ENCODE measurements at regions not wholly inside any gene's neighbourhood (a gene's known extent, or its start where the extent isn't known, plus 50 kb on each side); places are given as distances from the start of the nearest gene placed in this dataset.

DNA sequence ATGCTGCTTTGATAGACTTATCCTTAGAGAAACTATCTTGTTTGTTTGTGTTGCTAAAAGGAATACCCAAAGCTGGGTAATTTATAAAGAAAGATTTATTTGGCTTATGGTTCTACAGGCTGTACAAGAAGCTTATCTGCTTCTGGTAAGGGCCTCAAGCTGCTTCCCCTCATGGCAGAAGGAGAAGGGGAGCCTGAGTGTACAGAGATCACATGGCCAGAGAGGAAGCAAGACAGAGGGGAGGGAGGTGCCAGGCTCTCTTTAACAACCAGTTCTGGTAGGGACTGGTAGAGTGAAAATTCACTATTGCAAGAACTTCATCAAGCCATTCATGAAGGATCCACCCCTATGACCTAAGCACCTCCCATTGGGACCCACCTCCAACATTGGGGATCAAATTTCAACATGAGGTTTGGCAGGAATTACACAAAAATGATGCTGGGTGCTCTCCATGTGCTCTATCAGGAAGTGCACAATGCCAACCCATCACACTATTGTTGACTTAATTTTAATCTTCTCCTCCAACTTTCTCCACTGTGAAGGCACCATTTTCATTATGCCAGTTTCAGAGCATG, 115.1 kb upstream of the SHB start:
- Histone ChIP-seq H3K4me1 (no peaks in the 10 kb centered on the region), H3K9me3 (replicated peaks) (no peaks in the 10 kb centered on the region), H3K4me3 (no peak overlapping the region), H3K36me3 (no peaks in the 10 kb centered on the region), H3K27me3 (ENCODE audit: low read depth) (peaks cover 17% of the 10 kb centered on the region), H3K27ac (replicated peaks) (no peak overlapping the region)
- intact Hi-C loops (cut with micrococcal nuclease) = no loop called here
- no peak for DNase-seq
- no peak for TF ChIP-seq CTCF (IDR thresholded peaks at IDR 0.05; ENCODE audit: borderline replicate concordance)

- Histone ChIP-seq H3K36me3 (no peaks in the 10 kb centered on the region), H3K4me1 (no peaks in the 10 kb centered on the region), H3K27ac (replicated peaks) (no peak overlapping the region), H3K9me3 (replicated peaks) (no peaks in the 10 kb centered on the region), H3K27me3 (ENCODE audit: low read depth) (peaks cover 24% of the 10 kb centered on the region), H3K4me3 (no peak overlapping the region)
- intact Hi-C loops (cut with micrococcal nuclease) = no loop called here
- no peak for TF ChIP-seq CTCF (IDR thresholded peaks at IDR 0.05; ENCODE audit: borderline replicate concordance)
- DNase-seq = no peak
Measured at GRCh38 chr9:38182321-38182720, 113.3 kb upstream of the SHB start.

DNA sequence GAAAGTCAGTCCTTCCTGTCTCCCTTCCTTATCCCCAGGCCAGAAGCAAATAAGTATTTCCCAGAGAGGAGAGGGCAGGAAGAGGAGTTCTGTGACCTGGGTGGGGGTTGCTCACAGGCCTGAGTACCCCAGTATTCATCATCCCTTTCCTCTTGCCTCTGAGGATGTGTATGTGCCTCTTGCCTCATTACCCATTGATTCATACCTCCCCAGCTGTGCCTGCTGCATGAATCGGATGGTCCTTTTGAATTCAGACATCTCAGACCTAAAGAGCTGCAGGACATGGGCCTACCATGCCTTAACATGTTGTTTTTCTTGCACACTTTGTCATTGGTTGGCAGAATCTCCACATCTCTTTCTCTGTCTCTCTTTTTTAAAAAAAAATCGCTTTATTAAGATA, 112.8 kb upstream of the SHB start:
- peaks cover 27% of the 10 kb centered on the region for H3K27me3 ChIP-seq (ENCODE audit: low read depth)
- TF ChIP-seq CTCF (IDR thresholded peaks at IDR 0.05; ENCODE audit: borderline replicate concordance) = no peak
- no peaks in the 10 kb centered on the region for H3K9me3 ChIP-seq (replicated peaks)
- no peaks in the 10 kb centered on the region for H3K36me3 ChIP-seq
- H3K4me3 ChIP-seq = no peak overlapping the region
- no peak overlapping the region for H3K27ac ChIP-seq (replicated peaks)
- no peaks in the 10 kb centered on the region for H3K4me1 ChIP-seq
- DNase-seq = no peak
- intact Hi-C loops (cut with micrococcal nuclease) = no loop called here

- no peak for TF ChIP-seq CTCF (IDR thresholded peaks at IDR 0.05; ENCODE audit: borderline replicate concordance)
- Histone ChIP-seq H3K4me3 (no peak overlapping the region), H3K4me1 (no peaks in the 10 kb centered on the region), H3K36me3 (no peaks in the 10 kb centered on the region), H3K9me3 (replicated peaks) (no peaks in the 10 kb centered on the region), H3K27ac (replicated peaks) (no peak overlapping the region), H3K27me3 (ENCODE audit: low read depth) (peaks cover 27% of the 10 kb centered on the region)
- intact Hi-C loops (cut with micrococcal nuclease) = no loop called here
- no peak for DNase-seq
Measured at GRCh38 chr9:38181232-38181631, 112.2 kb upstream of the SHB start.

DNA sequence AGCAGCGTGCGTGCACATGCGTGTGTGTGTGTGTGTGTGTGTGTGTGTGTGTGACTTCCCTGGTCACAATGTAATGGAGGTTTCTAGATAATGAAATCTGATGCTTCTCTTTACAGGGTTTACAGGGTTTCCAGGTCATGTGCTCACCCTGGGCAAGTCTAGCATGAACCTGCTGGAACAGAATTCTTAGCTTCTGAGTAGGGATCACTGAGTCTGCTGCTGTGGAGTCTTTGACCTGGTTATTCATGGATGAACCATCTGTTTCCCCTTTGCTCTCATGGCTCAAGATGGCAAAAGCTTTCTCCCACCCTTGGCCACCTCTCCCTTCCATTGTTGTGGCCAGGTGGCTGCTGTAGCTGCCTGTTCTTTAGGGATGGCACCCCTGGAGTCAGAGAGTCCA, 111.6 kb upstream of the SHB start:
- DNase-seq = no peak
- Histone ChIP-seq H3K27ac (replicated peaks) (no peak overlapping the region), H3K4me1 (no peaks in the 10 kb centered on the region), H3K9me3 (replicated peaks) (no peaks in the 10 kb centered on the region), H3K4me3 (no peak overlapping the region), H3K36me3 (no peaks in the 10 kb centered on the region), H3K27me3 (ENCODE audit: low read depth) (peaks cover 27% of the 10 kb centered on the region)
- no peak for TF ChIP-seq CTCF (IDR thresholded peaks at IDR 0.05; ENCODE audit: borderline replicate concordance)
- intact Hi-C loops (cut with micrococcal nuclease) = no loop called here

Data from left ventricle myocardium inferior (tissue), 1 donor.